Activated CD4-positive, CD25-positive, alpha-beta regulatory T cell treated with anti-CD3 and anti-CD28 coated beads, Interleukin-2, amount 50 U/mL, for 16 hours (primary cell): ENCODE measurements at regions not wholly inside any gene's neighbourhood (a gene's known extent, or its start where the extent isn't known, plus 50 kb on each side); places are given as distances from the start of the nearest gene placed in this dataset.

Source experiments
- DNase-seq: peaks from one replicate; pipeline ENCODE4 v3.0.0-alpha.2; 2020; ENCODE audit warnings: low read depth, low spot score

- no peak for DNase-seq
These were observed 65.9 kb upstream of the C14orf180 start for GRCh38 chr14:104513641-104514046.

DNA sequence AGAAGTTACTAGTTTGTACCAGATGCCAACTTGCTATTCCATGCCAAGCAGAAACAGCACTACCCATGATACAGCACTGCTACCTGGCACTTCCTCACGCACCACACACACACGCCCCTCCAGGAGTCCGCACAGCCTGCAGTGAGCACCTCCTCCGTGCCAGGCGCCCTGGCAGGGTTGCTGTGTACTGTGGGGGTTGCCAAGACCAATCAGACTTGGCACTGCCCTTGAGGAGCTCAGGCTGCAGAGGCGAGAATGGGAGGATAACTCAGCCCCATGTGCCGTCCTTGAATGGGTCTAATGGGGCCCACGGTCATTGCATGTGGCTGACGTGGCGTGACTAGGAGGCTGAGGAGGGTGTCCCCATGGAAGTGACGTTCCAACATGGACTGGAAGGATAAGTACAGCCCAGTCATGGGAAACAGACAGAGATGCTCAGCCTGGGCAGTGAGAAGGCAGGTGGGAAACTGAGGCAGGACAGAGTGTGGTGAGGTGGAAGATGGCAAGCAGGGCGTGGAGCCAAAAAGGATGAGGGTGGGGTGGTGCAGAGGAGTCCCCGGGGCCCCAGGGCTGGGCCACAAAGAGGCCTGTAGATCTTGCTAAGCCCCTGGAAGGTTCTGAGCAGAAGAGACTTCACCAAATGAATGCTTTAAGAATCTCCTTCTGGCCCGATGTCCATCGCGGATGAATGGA is 65.3 kb upstream of the C14orf180 start:
- no peak for DNase-seq

GRCh38 chr14:104515059-104515810 is 64.3 kb upstream of the C14orf180 start:
- DNase-seq, result no peak

DNA sequence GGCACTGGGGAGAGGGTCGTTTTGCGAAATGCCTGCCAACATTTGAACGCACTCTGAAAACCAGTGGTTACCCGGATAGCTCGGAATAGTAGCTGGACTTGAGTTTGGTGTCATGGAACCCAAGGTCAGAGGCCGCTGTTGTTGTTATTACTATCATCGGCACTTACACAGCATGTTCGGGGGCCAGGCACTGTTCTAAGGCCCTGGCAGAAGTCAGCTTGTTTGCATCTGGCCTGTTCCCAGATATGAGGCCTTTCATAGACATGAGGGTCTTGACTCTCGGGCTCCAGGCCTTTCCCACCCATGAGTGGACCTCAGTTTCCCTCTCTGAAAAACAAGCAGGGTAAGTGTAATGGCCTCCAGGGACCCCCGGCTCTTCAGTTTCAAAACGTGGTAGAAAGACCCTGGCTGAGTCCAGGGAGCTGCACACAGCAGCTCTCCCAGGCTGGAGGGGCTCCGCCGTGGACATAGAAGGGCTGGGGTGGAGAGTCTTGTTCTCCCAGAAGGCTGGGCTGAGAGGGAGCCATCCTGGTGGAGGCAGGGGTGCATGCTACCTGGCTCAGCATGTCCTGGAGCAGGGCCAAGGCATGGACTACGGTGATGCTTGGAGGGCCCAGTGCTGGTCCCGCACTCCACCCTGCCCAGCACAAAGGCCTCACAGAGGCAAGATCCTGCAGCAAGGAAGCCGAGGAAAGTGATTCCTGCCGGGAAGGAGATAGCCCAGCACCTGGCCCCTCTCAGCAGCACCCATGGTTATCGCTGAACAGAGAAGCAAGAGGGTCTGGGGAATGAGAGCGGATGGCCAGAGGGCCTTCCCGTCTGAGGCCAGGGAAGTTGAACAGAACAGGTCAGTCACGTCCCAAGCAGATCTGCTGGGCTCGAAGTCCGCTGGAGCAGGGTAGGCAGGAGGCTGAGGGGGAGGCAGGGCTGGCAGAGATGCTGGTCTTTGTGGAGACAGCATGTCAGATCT is 63.5 kb upstream of the C14orf180 start:
- no peak for DNase-seq

DNA sequence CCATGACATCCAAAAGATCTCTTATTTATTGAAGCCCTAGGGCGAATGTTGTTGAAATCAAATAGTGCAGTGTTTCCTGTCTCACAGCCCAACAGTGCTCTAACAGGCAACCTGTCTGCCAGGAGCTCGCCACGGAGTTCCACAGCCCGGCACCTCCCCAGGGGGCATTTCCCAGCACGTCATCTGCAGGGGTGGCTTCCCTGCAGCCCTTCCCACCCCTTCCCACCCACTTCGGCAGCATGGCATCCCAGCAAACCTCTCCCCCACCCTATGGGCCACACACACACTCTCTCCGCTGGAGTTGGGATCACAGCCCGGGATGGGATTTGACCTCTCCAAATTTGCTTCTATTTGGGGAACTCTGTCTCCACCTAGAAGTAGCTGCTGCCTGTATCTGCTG is 62.7 kb upstream of the C14orf180 start:
- no peak for DNase-seq

DNA sequence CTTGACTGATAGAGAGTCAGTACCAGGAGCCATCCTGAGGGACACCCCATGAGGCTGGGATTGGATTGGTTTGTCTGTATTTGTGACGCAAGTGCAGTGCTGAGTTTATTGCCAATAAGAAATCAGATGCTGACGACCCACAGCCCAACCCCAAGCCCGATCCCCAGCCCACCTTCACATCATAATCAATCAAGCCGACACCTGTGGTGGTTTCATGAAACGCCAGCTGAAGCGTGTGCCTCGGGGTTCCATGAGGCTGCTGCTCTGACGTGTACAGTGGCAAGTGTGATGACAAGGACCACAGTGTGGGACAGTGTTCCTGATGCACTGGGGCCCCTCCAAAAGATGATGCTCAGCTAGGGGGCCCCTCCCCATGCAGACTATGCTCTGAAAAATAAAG is 62.1 kb upstream of the C14orf180 start:
- no peak for DNase-seq

DNA sequence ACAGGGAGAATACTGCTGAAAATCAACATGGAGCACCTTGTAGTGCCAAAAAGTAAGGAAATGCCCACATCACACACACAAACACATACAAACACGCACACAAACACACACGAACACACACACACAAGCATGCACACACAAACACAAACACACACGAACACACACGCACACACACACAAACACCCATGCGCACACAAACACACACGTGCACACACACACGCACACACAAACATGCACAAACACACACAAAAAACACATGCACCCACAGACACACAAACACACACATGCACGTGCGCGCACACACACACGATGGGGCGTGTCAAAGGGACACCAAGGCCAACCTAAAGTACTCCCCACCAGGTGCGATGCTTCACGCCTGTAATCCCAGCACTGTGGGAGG is 61.7 kb upstream of the C14orf180 start:
- no peak for DNase-seq

GRCh38 chr14:104518659-104519350 is 60.8 kb upstream of the C14orf180 start:
- no peak for DNase-seq

DNA sequence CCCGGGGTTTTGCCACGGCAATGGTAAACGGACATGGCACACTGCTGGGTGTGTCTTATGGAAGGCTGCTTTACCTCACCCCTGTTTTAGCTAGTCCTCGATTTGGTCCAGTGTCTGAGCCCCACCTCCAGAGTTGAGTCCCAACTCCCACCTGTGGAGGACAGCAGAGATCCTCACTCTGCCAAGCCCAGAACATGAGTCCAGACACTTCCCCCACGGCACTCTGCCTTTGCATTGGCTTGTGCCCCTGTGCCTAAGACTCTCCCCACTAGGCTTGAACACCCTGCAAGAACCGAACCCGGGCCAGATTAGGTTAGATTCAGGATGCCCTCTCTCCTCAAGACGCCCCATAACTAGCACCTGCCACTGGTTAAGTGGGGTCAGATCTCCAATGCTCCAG is 59.8 kb upstream of the C14orf180 start:
- DNase-seq, result no peak

DNA sequence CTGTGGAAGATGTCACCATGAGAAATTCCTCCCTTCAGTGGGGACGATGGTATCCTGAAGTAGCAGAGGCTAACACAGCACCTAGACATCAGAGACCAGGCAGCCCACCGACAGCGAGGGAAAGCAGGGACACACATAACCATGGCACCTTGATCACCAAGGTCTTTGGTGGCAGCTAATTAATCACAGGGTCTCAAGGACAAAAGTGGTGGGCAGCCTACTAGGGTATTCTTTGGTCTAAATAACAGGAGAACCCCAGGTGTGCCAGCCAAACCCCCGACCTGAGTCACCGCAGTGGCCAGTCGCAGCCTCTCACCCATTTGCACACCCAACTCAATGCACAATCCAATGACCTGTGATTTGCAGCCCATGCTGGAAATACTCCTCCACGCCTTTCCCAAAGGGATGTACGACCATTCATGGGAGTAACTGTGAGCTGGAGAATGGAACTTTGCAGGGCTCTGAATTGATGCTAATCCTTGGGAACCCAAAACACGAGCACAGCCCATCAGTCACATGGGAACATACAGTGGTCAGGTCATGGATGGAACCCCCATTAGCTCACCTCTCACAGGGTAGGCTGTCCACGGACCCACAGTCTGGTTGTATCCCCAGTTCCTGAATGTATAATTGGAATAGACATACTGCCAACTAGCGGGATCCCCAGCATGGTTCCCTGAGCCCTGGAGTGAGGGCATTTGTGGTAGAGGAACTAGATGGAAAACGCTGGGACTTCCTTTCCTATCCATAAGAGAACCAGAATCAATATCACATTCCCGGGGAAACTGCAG is 58.7 kb upstream of the C14orf180 start:
- no peak for DNase-seq

DNA sequence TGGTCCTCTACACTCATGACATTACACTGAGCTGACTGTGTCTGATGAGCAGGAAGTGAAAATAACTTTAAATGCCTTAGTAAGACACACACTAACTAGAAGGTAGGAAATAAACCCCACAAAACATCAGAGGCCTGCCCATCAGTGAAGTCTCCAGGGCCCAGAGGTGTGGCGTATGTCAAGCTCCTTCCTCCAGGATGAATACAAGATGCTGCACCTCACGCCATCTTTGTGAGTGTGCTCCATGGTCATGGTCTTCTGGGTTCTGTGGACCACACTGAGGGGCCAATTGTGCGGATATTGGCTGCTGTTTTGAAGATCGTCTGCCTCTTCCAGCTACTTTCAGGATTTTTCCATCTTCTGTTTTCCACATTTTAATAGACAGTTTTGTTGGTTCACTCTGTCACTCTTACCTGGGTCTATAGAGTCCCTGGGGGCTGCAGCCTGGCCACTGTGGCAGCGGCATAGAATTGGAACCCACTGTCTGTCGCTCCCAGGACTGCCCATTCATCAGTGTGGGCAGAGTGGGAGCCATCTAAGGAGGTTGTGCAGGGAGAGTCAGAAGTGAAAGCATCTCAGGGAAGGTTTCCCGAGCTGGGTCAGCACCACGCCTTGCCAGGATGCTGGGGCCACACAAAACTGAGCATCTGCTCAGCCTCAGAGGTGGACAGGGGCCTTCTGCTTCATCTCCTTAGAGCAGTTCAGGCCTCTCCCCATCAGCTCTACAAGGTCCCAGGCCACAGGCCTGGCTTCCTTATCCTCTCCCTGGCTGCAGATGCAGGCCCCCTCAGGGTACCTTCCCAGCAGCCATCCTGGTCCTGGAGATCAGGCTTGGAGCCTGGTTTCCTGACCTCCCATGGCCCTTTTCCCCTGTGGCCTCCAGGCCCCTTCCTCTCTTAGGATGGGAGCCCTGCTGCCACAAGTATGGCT is 57.5 kb upstream of the C14orf180 start:
- DNase-seq, result no peak

GRCh38 chr14:104522926-104523545 is 56.5 kb upstream of the C14orf180 start:
- DNase-seq, result no peak

- DNase-seq, result no peak
These were observed 56.0 kb upstream of the C14orf180 start for GRCh38 chr14:104523546-104523935.

DNA sequence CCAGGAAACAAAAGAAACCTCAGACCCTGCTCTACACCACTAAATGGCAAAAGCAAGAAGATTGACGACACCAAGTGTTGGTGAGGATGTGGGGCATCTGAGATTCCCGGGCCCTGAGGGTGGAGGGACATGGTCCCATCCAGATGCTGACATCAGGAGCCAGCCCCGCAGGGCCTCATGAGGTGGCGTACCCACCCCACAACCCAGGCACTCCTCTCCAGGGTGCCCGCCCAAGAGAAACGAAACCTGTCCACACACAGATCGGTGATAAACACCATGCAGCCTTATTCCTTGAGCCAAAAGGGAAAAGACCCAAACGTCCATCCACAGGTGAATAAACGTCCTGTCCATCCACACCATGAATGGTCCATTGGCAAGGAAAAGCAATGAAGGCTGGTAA is 54.8 kb upstream of the C14orf180 start:
- DNase-seq, result no peak

DNA sequence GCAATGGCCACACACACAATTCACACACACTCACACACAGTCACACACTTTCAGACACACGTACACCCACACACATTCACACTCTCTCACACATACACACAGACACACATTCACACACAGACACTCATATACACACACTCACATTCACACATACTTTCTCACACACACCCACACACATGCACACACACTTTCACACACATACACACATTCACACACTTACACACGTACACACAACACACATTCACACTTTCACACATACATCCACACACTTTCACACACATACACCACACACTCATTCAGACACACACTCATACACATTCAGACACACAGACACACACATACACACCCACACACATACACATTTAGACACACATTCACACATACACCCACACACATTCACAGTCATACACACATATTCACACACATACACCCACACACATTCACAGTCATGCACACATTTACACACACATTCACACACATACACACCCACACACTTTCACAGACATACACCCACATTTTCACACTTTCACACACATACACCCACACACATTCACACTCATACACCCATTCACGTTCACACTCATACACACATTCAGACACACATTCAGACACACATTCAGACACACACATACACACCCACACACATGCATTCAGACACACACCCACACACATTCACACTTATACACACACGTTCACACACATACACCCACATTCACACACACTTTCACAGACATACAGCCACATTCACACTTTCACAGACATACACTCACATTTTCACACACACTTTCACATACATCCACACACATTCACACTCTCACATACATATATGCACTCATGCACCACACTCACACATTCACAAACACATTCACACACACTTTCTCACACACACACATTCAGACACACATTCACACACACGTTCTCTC is 52.6 kb upstream of the C14orf180 start:
- no peak for DNase-seq

- DNase-seq, result no peak
These were observed 51.6 kb upstream of the C14orf180 start for GRCh38 chr14:104527857-104528459.

DNA sequence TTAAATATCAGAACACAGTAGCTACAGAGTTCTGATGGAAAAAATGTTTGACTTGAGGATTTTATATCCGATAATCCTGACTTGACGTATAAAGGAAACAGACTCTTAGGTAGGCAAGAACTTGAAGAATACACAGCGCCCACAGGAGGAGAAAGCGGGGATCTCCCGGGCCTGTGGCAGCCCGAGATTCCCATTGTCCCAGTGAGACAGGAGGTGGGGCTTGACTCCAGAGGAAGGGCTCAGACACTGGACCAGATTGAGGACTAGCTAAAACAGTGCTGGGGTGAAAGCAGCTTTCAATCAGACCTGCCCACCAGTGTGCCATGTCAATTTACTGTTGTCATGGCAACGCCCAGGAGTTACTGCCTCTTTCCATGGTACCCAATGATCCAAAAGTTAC is 51.1 kb upstream of the C14orf180 start:
- no peak for DNase-seq
